ENCODE measurements at regions not wholly inside any gene's neighbourhood (a gene's known extent, or its start where the extent isn't known, plus 50 kb on each side); places are given as distances from the start of the nearest gene placed in this dataset.
"Not testable (repeated sequence)": the region's sequence is repeated elsewhere in the genome, so short reads cannot be mapped to it uniquely, and the experiment has no call there.

DNA sequence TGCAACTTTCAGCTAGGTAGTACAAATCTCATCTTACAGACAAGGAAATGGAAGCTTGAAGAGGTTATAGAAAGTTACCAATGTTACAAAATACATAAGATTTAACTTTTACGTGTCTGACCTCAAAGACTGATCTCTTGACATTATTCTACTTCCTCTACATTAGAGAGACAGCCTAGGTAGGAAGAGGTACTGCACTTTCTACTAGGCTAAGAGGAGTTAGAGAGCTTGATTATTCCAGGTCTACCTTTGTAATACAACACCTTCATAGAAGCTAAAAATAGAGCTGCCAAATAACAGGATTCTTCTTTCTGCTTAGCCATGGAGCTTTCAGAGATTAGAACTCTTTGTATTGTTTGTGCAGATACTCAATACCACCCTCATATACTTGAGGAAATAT lies 147.6 kb upstream of the NPY2R start:
- DNase-seq: no peak

DNA sequence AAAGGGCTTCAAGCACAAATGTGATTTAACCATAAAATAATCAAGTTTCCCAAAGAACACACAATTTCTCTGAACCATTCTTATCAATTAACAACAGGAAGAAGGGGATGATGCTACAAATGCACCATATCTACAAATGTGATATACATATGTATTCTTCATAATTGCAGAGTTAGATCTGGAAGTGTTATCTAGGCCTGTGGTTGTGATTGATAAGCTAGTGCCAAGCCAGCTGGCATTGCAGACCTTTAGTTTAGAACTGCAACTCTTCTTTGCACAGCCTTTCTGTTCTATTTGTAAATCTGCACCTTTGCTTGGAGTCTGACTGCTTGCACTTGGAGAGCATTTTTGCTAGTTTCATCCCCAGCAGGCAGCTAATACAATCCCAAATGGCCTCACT lies 145.5 kb upstream of the NPY2R start:
- no peaks in the 10 kb centered on the region for H3K36me3 ChIP-seq
- H3K27me3 ChIP-seq: no peaks in the 10 kb centered on the region
- no peak overlapping the region for H3K27ac ChIP-seq
- DNase-seq: no peak
- TF ChIP-seq, protein P1, sequence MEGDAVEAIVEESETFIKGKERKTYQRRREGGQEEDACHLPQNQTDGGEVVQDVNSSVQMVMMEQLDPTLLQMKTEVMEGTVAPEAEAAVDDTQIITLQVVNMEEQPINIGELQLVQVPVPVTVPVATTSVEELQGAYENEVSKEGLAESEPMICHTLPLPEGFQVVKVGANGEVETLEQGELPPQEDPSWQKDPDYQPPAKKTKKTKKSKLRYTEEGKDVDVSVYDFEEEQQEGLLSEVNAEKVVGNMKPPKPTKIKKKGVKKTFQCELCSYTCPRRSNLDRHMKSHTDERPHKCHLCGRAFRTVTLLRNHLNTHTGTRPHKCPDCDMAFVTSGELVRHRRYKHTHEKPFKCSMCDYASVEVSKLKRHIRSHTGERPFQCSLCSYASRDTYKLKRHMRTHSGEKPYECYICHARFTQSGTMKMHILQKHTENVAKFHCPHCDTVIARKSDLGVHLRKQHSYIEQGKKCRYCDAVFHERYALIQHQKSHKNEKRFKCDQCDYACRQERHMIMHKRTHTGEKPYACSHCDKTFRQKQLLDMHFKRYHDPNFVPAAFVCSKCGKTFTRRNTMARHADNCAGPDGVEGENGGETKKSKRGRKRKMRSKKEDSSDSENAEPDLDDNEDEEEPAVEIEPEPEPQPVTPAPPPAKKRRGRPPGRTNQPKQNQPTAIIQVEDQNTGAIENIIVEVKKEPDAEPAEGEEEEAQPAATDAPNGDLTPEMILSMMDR (IDR thresholded peaks at IDR 0.05): no peak
- intact Hi-C loops (cut with DNase I): no loop called here
- no peak overlapping the region for H3K4me3 ChIP-seq
- no peaks in the 10 kb centered on the region for H3K9me3 ChIP-seq
- no peak overlapping the region for H3K9ac ChIP-seq (ENCODE audit: low read depth in 2 of 2, low read length in 2 of 2)
- H3K4me1 ChIP-seq: no peaks in the 10 kb centered on the region

More for the DNA sequence above, 147.6 kb upstream of the NPY2R start:
- intact Hi-C loops (cut with DNase I): no loop called here
- H3K27me3 ChIP-seq: no peaks in the 10 kb centered on the region
- H3K9ac ChIP-seq (ENCODE audit: low read depth in 2 of 2, low read length in 2 of 2): no peak overlapping the region
- no peak overlapping the region for H3K27ac ChIP-seq
- TF ChIP-seq, protein P1 (IDR thresholded peaks at IDR 0.05): no peak
- H3K9me3 ChIP-seq: no peaks in the 10 kb centered on the region
- no peaks in the 10 kb centered on the region for H3K36me3 ChIP-seq
- H3K4me1 ChIP-seq: no peaks in the 10 kb centered on the region
- no peak overlapping the region for H3K4me3 ChIP-seq

DNA sequence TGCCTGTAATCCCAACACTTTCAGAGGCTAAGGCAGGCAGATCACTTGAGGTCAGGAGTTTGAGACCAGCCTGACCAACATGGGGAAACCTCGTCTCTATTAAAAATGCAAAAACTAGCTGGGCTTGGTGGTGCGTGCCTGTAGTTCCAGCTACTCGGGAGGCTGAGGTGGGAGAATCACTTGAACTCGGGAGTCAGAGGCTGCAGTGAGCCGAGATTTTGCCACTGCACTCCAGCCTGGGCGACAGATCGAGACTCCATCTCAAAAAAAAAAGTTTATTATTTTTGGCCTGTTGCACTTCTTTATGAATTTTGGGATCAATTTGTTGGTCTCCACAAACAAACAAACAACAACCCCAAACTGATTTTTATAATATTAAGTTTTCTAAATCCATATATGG lies 143.5 kb upstream of the NPY2R start:
- H3K9ac ChIP-seq (ENCODE audit: low read depth in 2 of 2, low read length in 2 of 2); H3K9me3 ChIP-seq; DNase-seq; H3K4me1 ChIP-seq; H3K27me3 ChIP-seq; H3K27ac ChIP-seq; intact Hi-C loops (cut with DNase I); H3K4me3 ChIP-seq; H3K36me3 ChIP-seq: not testable (repeated sequence)

DNA sequence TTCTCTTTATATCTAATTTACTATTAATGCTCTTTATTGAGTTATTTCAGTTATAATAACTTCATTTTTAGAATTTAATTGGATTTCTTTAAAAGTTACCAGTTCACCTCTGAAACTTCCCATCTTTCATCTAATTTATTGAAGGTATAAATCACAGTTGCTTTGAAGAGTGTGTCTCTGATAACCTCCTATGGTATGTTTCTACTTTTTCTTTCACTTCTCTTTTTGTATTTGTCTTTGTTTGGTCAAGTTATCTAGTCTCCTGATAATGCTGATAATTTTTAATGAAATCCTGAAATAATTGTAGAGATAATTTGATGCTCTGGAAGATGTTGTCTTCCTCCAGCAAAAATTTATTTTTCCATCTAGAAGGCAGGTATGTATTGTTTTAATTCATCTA lies 141.6 kb upstream of the NPY2R start:
- H3K9me3 ChIP-seq: no peaks in the 10 kb centered on the region
- intact Hi-C loops (cut with DNase I): no loop called here
- DNase-seq: no peak

DNA sequence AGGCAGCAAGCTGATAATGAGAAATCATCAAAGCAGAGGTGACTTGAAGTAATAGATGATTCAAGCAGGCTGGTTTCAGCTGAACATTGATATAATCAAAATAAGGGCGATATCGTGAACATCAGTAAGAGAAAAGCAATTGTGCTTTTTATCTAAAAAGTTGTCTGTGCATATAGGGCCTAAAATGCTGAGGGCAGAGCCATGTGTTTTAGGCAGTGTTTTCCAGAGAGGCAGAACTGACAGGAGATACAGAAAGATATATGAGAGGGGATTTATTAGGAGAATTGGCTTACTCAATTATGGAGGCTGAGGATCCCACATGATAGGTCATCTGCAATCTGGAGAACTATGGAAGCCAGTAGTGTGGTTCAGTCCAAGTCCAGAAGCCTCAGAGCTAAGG lies 136.5 kb upstream of the NPY2R start:
- DNase-seq: no peak
- H3K27ac ChIP-seq: no peak overlapping the region
- H3K36me3 ChIP-seq: no peaks in the 10 kb centered on the region
- H3K4me1 ChIP-seq: no peaks in the 10 kb centered on the region
- H3K27me3 ChIP-seq: no peaks in the 10 kb centered on the region
- intact Hi-C loops (cut with DNase I): no loop called here
- no peaks in the 10 kb centered on the region for H3K9me3 ChIP-seq
- H3K9ac ChIP-seq (ENCODE audit: low read depth in 2 of 2, low read length in 2 of 2): no peak overlapping the region
- TF ChIP-seq, protein P1 (IDR thresholded peaks at IDR 0.05): no peak
- H3K4me3 ChIP-seq: no peak overlapping the region

More for the DNA sequence above, 141.6 kb upstream of the NPY2R start:
- no peak overlapping the region for H3K4me3 ChIP-seq
- H3K27me3 ChIP-seq: no peaks in the 10 kb centered on the region
- H3K27ac ChIP-seq: no peak overlapping the region
- H3K9ac ChIP-seq (ENCODE audit: low read depth in 2 of 2, low read length in 2 of 2): no peak overlapping the region
- no peaks in the 10 kb centered on the region for H3K4me1 ChIP-seq
- no peaks in the 10 kb centered on the region for H3K36me3 ChIP-seq
- TF ChIP-seq, protein P1 (IDR thresholded peaks at IDR 0.05): no peak

DNA sequence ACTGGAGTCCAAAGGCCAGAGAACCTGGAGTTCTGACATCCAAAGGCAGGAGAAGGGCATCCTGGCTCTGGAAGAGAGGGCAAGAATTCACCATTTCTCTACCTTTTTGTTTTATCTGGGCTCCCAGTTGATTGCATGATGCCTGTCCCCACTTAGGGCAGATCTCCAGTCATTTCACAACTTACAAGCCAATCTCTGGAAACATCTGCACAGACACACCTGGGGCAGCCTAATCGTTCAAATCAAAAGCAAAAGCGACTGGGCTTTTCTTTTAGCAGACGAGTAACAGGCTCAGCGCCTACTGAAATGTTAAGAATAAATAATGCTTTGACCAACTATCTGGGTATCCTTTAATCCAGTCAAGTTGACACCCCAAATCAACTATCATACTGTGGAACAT lies 136.0 kb upstream of the NPY2R start:
- H3K36me3 ChIP-seq: no peaks in the 10 kb centered on the region
- intact Hi-C loops (cut with DNase I): no loop called here
- H3K4me3 ChIP-seq: no peak overlapping the region
- H3K27me3 ChIP-seq: no peaks in the 10 kb centered on the region
- TF ChIP-seq, protein P1 (IDR thresholded peaks at IDR 0.05): no peak
- no peak for DNase-seq
- no peak overlapping the region for H3K9ac ChIP-seq (ENCODE audit: low read depth in 2 of 2, low read length in 2 of 2)
- H3K9me3 ChIP-seq: no peaks in the 10 kb centered on the region
- no peak overlapping the region for H3K27ac ChIP-seq
- no peaks in the 10 kb centered on the region for H3K4me1 ChIP-seq
